ENCODE measurements at regions not wholly inside any gene's neighbourhood (a gene's known extent, or its start where the extent isn't known, plus 50 kb on each side); places are given as distances from the start of the nearest gene placed in this dataset.

DNA sequence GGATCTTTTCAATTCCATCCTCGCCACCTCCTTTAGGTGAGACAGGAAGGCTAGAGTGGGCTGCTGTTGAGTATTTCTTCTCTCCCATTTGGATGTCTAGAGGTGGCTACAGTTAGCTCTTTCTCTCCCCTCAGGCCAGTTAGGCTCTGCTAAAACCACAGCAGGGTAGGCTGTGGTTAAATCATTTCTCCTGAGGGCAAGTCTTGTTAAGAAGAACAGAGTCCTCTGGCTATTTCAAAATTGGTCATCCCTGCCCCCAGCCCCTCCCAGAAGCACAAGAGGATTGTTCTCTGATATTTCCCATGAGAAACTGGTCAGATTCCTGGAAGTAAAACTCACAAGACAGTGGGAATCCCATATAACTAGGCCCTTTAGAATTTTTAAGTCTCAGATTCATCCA is 1359.5 kb downstream of the TECRL start:
- TF ChIP-seq, protein P1, sequence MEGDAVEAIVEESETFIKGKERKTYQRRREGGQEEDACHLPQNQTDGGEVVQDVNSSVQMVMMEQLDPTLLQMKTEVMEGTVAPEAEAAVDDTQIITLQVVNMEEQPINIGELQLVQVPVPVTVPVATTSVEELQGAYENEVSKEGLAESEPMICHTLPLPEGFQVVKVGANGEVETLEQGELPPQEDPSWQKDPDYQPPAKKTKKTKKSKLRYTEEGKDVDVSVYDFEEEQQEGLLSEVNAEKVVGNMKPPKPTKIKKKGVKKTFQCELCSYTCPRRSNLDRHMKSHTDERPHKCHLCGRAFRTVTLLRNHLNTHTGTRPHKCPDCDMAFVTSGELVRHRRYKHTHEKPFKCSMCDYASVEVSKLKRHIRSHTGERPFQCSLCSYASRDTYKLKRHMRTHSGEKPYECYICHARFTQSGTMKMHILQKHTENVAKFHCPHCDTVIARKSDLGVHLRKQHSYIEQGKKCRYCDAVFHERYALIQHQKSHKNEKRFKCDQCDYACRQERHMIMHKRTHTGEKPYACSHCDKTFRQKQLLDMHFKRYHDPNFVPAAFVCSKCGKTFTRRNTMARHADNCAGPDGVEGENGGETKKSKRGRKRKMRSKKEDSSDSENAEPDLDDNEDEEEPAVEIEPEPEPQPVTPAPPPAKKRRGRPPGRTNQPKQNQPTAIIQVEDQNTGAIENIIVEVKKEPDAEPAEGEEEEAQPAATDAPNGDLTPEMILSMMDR (IDR thresholded peaks at IDR 0.05), result no peak
- TF ChIP-seq POLR2A (IDR thresholded peaks at IDR 0.05), result no peak

Measured in testis (tissue), 2 donors.